ENCODE measurements at regions not wholly inside any gene's neighbourhood (a gene's known extent, or its start where the extent isn't known, plus 50 kb on each side); places are given as distances from the start of the nearest gene placed in this dataset.

DNA sequence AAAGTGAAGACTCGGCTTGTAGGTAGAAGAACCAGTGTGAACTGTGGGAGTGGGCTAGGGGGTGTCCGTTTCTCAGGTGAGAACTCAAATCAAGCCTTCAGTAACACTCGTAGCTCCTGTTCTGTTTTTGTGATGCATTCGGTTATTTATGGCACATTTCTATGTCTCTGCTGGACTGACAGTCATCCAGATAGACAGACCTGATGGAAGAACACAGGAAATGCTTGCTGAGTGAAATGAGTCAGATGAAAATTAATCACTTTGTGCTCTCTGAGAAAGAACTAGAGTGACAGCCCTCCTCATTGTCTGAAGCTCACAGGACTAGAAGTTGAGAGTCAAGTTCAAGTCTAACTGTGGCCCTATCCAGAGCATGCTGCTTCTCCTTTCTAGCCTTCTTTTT is 360.1 kb upstream of the PLXNA2 start (continued):
- no peak for TF ChIP-seq ZNF462 (CRISPR knock-in tag; IDR thresholded peaks at IDR 0.05)
- TF ChIP-seq CREB1 (CRISPR knock-in tag; IDR thresholded peaks at IDR 0.05; ENCODE audit: low read depth): no peak
- no peak for TF ChIP-seq POLR2AphosphoS5 (IDR thresholded peaks at IDR 0.05; ENCODE audit: low read depth)

DNA sequence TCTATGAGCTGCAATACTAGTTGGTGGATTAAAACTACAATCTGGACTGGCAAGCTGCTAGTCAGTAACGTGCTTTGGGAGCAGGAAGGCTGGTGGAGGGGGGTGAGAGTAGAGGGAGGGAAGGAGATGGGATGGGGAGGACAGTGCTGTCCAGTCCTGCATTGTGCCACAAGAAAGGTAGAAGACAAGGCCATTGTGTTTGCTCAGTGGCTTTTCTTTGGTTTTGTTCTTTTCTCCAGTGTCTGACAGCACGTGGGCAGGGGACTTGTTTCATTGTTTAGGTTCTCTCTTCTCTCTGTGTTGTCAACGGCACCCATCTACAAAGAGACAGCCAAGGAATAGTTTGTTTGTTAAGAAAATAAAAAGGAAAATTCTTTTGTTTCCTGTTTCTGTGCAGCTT is 362.8 kb upstream of the PLXNA2 start:
- H3K27ac ChIP-seq (ENCODE audit: low read depth): no peak overlapping the region
- H3K27me3 ChIP-seq (ENCODE audit: insufficient read depth): no peaks in the 10 kb centered on the region
- no peaks in the 10 kb centered on the region for H4K20me1 ChIP-seq (replicated peaks; ENCODE audit: insufficient read depth)
- TF ChIP-seq ZNF114 (CRISPR knock-in tag; IDR thresholded peaks at IDR 0.05): no peak
- TF ChIP-seq NANOG (IDR thresholded peaks at IDR 0.05; ENCODE audit: borderline replicate concordance): no peak
- no peak for TF ChIP-seq EZH2 (IDR thresholded peaks at IDR 0.05; ENCODE audit: low read depth, unreplicated experiment)
- no peak for TF ChIP-seq JUNB (IDR thresholded peaks at IDR 0.05; ENCODE audit: unreplicated experiment)
- no peak for TF ChIP-seq EZH2phosphoT487 (IDR thresholded peaks at IDR 0.05; ENCODE audit: unreplicated experiment)
- peaks cover 20% of the 10 kb centered on the region for H3K4me1 Mint-ChIP-seq
- H3K36me3 ChIP-seq (ENCODE audit: insufficient read depth): no peaks in the 10 kb centered on the region
- H3K9me2 ChIP-seq (ENCODE audit: insufficient read depth): 0 out of 2 replicates have a peak, but pooled peaks cover 4% of the 10 kb centered on the region
- H3K4me1 ChIP-seq (ENCODE audit: insufficient read depth): peaks cover 7% of the 10 kb centered on the region
- H3K4me3 Mint-ChIP-seq: no peak overlapping the region
- no peak overlapping the region for H3K4me2 ChIP-seq
- no peak overlapping the region for H2AFZ ChIP-seq
- no peaks in the 10 kb centered on the region for H3K79me2 ChIP-seq (replicated peaks; ENCODE audit: insufficient read depth)
- H3F3A ChIP-seq (replicated peaks; ENCODE audit: low read depth): no peaks in the 10 kb centered on the region
- no peaks in the 10 kb centered on the region for H3K36me3 Mint-ChIP-seq (ENCODE audit: low read depth)
- no peak overlapping the region for H3K4me3 ChIP-seq
- no peaks in the 10 kb centered on the region; the same call in 2 of the 3 replicates for H3K9me3 Mint-ChIP-seq
- no peak for DNase-seq (ENCODE audit: low spot score)
- no peak overlapping the region for H3K27ac Mint-ChIP-seq
- H3K27me3 Mint-ChIP-seq (ENCODE audit: insufficient read depth, low read depth, poor library complexity): no peaks in the 10 kb centered on the region
- no peak for ATAC-seq

All from GM23338 (cell line).